GM19452 (cell line): ENCODE measurements at regions not wholly inside any gene's neighbourhood (a gene's known extent, or its start where the extent isn't known, plus 50 kb on each side); places are given as distances from the start of the nearest gene placed in this dataset.
A peak's percentile ranks its signal among the peaks of the same experiment; 100 is the strongest.
"Not testable (repeated sequence)": the region's sequence is repeated elsewhere in the genome, so short reads cannot be mapped to it uniquely, and the experiment has no call there.

Experiments
- ATAC-seq: cut with Tn5 transposase; IDR thresholded peaks from one replicate; pipeline ENCODE4 v1.9.1; 2021; ENCODE audit not compliant: unreplicated experiment

DNA sequence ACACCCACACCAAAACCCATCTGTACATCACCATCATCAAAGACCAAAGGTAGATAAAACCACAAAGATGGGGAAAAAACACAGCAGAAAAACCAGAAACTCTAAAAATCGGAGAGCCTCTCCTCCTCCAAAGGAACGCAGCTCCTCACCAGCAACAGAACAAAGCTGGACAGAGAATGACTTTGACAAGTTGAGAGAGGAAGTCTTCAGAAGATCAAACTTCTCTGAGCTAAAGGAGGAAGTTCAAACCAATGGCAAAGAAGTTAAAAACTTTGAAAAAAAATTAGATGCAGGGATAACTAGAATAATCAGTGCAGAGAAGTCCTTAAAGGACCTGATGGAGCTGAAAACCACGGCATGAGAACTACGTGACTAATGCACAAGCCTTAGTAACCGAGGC, 247.5 kb upstream of the ERBB4 start:
- not testable (repeated sequence) for ATAC-seq

- ATAC-seq: peak; percentile 73
Measured at GRCh38 chr2:212777020-212777491, 238.5 kb upstream of the ERBB4 start.

DNA sequence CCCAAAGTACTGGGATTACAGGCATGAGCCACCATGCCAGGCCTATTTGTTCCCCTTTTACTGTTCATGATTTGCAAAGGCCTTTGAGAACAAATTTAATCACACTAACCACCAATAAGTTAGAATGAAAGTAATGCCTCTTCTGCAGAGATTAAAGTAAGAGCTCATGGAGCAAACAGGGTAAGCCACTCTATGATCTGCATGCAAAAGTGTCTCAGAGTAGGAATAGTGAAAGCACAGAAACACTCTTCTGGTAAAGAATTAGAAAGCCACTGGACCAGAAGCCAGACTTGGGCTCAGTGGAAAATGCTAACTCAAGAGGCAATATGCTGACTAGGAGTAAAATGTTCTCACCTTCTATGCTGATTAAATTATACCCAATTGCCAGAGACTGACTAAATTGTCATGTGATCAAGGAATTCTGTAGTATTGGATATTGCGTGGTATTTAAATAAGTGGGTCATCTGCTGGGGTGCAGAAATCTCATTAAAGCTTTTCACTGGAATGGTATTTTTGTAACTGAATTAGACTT, 235.3 kb upstream of the ERBB4 start:
- ATAC-seq: no peak

GRCh38 chr2:212770240-212770639, 231.6 kb upstream of the ERBB4 start:
- no peak for ATAC-seq

GRCh38 chr2:212766921-212767320, 228.3 kb upstream of the ERBB4 start:
- ATAC-seq: no peak

- no peak for ATAC-seq
Measured at GRCh38 chr2:212752730-212753351, 214.2 kb upstream of the ERBB4 start.

- ATAC-seq: peak; percentile 93
Measured at GRCh38 chr2:212745359-212745758, 206.8 kb upstream of the ERBB4 start.

- no peak for ATAC-seq
Measured at GRCh38 chr2:212737392-212738172, 199.0 kb upstream of the ERBB4 start.

DNA sequence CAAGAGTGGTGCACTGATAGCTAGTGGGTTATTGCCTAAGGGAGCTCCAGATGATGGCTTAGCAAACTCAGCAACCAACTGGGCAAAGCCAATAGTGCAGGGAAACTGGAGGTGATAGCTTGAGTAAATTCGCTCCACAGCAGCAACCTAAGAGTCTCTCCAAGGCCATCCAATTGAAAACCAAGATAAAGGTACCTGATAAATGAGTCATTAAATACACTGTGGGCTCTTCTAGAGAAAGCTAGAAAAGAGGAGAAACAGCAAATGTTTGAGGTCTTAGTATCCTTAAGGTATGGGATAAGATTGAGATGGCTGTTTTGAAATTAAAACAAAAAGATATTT, 197.8 kb upstream of the ERBB4 start:
- no peak for ATAC-seq

GRCh38 chr2:212733273-212733672, 194.7 kb upstream of the ERBB4 start:
- no peak for ATAC-seq

GRCh38 chr2:212732860-212733259, 194.3 kb upstream of the ERBB4 start:
- ATAC-seq: no peak

DNA sequence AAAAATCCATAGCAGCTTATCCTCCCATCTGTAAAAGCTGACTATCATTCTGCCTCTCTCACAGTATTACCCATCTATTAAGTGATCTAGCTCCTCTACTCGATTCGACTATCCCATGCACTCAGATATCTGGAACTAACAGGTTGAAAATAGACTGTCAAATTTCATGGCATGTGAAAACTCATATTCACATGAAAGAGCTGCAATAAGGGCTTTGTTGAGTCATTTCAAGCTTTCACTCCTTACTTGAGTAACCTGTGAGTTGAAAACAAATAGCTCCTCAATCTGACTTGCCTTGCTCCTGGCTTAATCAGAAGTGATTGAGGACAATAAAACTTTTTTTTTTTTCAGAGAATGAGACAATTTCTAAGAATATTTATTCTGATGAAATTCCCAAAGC, 192.4 kb upstream of the ERBB4 start:
- peak; percentile 75 for ATAC-seq

GRCh38 chr2:212728717-212729116, 190.1 kb upstream of the ERBB4 start:
- no peak for ATAC-seq

- peak; percentile 38 for ATAC-seq
Measured at GRCh38 chr2:212727751-212728150, 189.1 kb upstream of the ERBB4 start.

DNA sequence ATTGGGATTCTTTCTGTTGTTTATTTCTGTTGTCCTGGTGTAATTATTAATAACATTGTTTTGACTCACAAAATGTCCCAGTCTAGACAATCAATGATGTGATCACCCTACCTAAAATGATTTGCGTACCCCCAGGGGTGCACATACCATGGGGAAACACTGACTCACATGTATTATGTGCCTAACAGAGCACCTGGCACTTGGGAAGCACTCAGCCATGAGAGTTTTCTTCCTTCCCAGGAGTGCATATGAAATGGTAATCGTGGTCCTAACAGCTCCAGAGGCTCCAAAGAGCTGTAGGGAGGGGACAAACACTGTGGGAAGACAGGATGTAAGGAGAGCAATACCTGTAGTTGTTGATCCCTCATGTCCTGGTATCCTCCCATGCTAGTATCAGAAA, 187.8 kb upstream of the ERBB4 start:
- ATAC-seq: no peak

GRCh38 chr2:212725180-212725579, 186.6 kb upstream of the ERBB4 start:
- no peak for ATAC-seq

DNA sequence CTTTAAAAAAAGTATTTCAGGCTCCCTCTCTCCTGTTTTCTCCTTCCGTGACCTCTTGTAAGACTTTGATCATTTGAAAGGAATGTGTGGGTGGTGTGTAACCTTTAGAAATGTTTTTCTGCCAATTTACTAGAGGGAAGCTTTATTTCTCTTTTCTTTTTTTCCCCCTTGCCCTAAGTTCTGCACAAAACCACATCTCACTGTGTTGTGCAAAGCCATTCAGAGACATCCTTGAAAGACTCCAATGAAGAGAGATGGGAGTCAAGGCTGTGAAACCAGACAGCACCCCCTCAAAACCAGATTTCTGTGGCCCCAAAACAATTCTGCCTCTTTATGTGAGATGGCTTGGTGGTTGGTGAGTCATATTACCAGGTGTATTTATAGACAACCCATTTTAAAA, 184.6 kb upstream of the ERBB4 start:
- ATAC-seq: no peak

- no peak for ATAC-seq
Measured at GRCh38 chr2:212722046-212722445, 183.4 kb upstream of the ERBB4 start.

DNA sequence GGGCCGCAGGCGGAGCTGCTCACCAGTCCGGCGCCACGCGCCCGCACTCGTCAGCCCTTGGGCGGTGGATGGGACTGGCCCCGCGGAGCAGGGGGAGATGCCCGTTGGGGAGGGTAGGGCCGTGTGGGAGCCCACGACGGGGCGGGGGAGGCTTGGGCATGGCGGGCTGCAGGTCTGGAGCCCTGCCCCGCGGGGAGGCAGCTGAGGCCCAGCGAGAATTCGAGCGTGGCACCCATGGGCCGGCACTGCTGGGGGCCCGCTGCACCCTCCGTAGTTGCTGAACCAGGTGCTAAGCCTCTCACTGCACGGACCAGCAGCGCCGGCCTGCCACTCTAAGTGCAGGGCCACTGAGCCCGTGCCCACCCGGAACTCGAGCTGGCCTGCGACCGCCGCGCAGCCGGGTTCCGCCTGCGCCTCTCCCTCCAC, 182.4 kb upstream of the ERBB4 start:
- ATAC-seq: no peak

GRCh38 chr2:212715411-212715810, 176.8 kb upstream of the ERBB4 start:
- ATAC-seq: not testable (repeated sequence)

DNA sequence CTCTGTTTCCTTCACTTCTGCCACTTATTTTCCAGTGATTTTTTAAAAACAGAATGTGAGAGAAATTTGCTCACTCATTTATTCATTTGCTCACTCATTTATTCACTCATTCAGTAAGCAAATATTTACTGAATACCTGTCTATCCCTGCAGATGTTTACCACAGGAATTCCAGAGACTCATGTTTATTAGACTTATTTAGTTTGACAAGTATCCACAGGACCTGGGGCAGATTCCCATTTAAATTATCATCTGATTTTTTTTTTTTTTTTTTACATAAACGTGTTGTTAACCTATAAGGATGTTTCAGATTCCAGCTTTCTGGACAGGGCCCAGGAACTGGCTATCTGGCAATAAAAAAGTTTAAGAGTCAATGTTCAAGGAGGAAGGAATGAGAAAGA, 175.1 kb upstream of the ERBB4 start:
- no peak for ATAC-seq

GRCh38 chr2:212712991-212713390, 174.4 kb upstream of the ERBB4 start:
- no peak for ATAC-seq
